ENCODE measurements at regions not wholly inside any gene's neighbourhood (a gene's known extent, or its start where the extent isn't known, plus 50 kb on each side); places are given as distances from the start of the nearest gene placed in this dataset.

DNA sequence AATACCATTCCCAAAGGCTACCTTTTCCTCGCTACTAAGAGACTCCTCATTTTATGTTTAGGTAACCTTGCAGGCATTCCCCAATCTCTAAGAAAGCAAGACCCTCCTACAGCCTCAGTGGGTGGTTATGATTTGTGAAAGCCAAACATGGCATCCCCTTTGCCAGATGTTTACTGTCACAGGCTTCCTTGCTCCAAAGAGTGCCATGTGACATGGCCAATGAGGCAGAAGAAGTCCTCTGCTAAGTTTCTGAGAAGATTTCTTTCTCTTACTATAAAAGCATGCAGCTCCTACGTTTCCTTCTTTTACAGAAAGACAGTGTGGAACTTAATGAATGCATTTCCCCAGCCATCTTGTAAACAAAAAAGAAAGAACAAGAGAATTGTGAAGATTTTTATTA lies 688.2 kb downstream of the TBC1D32 start:
- H3K9me3 ChIP-seq, result no peaks in the 10 kb centered on the region
- no peaks in the 10 kb centered on the region for H4K20me1 ChIP-seq (ENCODE audit: insufficient read depth)
- TF ChIP-seq EP300 (IDR thresholded peaks at IDR 0.05; ENCODE audit: borderline replicate concordance in 1 of 2, low read depth in 1 of 2, low read length in 1 of 2), result no peak
- no peak for TF ChIP-seq RAD21 (IDR thresholded peaks at IDR 0.05; ENCODE audit: low read length)
- TF ChIP-seq, protein P1, sequence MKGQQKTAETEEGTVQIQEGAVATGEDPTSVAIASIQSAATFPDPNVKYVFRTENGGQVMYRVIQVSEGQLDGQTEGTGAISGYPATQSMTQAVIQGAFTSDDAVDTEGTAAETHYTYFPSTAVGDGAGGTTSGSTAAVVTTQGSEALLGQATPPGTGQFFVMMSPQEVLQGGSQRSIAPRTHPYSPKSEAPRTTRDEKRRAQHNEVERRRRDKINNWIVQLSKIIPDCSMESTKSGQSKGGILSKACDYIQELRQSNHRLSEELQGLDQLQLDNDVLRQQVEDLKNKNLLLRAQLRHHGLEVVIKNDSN (IDR thresholded peaks at IDR 0.05; ENCODE audit: borderline replicate concordance, low read depth), result no peak
- TF ChIP-seq EZH2phosphoT487 (IDR thresholded peaks at IDR 0.05; ENCODE audit: borderline replicate concordance, low read depth), result no peak
- TF ChIP-seq CHD2 (IDR thresholded peaks at IDR 0.05; ENCODE audit: low read length, partially characterized antibody), result no peak
- no peak for TF ChIP-seq RCOR1 (IDR thresholded peaks at IDR 0.05; ENCODE audit: low read length)
- CTCF ChIA-PET, result interaction anchor here (1.0 kb wide), 1 partner anchor 10 kb away, joined by 4 read pairs; no protein-coding TSS in a partner anchor
- POLR2A ChIA-PET, result no interaction called here
- H3K9ac ChIP-seq, result no peak overlapping the region
- no peaks in the 10 kb centered on the region for H3K4me1 ChIP-seq (ENCODE audit: control insufficient read depth in 1 of 2, insufficient read depth in 2 of 2, low read depth in 1 of 2, low read length in 1 of 2)
- no peak for DNase-seq
- no peaks in the 10 kb centered on the region for H3K27me3 ChIP-seq (ENCODE audit: insufficient read depth)
- no peaks in the 10 kb centered on the region for H3K79me2 ChIP-seq (ENCODE audit: insufficient read depth)
- no peak overlapping the region for H3K27ac ChIP-seq (ENCODE audit: low read depth in 2 of 2, low read length in 1 of 2)
- no peaks in the 10 kb centered on the region for H3F3A ChIP-seq (replicated peaks; ENCODE audit: insufficient read depth)
- no peaks in the 10 kb centered on the region for H3K9me2 ChIP-seq
- no peak overlapping the region for H2AFZ ChIP-seq (ENCODE audit: low read depth)
- H3K4me2 ChIP-seq, result no peak overlapping the region
- no peaks in the 10 kb centered on the region for H3K36me3 ChIP-seq (replicated peaks in 1 of 2; ENCODE audit: control insufficient read depth in 1 of 2, insufficient read depth in 2 of 2, low read length in 1 of 2)
- no peak overlapping the region for H3K4me3 ChIP-seq (ENCODE audit: low read depth in 2 of 2, low read length in 1 of 2)
- 30% methylated on average over 1 of the region's 2 CpGs for WGBS (ENCODE audit: low lambda C conversion rate)

DNA sequence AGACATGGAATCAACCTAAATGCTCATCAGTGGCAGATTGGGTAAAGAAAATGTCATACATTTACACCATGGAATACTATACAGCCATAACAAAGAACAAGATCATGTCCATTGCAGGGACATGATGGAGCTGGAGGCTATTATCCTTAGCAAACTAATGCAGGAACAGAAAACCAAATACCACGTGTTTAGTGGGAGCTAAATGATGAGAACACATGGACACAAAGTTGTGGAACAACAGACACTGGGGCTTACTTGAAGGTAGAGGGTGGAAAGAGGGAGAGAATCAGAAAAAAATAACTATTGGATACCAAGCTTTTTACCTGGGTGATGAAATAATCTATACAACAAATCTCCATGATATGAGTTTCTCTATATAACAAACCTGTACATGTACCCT lies 701.3 kb downstream of the TBC1D32 start:
- CTCF ChIA-PET, result no interaction called here
- Histone ChIP-seq H3K4me3 (ENCODE audit: low read depth in 2 of 2, low read length in 1 of 2) (no peak overlapping the region), H3K9me2 (no peaks in the 10 kb centered on the region), H3K27me3 (ENCODE audit: insufficient read depth) (no peaks in the 10 kb centered on the region), H3K4me2 (no peak overlapping the region), H3K9me3 (0 out of 2 replicates have a peak, but pooled peaks cover 2% of the 10 kb centered on the region), H4K20me1 (ENCODE audit: insufficient read depth) (no peaks in the 10 kb centered on the region), H3K79me2 (ENCODE audit: insufficient read depth) (no peaks in the 10 kb centered on the region), H2AFZ (ENCODE audit: low read depth) (no peak overlapping the region), H3K4me1 (ENCODE audit: control insufficient read depth in 1 of 2, insufficient read depth in 2 of 2, low read depth in 1 of 2, low read length in 1 of 2) (no peaks in the 10 kb centered on the region), H3K27ac (ENCODE audit: low read depth in 2 of 2, low read length in 1 of 2) (no peak overlapping the region), H3K36me3 (replicated peaks in 1 of 2; ENCODE audit: control insufficient read depth in 1 of 2, insufficient read depth in 2 of 2, low read length in 1 of 2) (no peaks in the 10 kb centered on the region), H3F3A (replicated peaks; ENCODE audit: insufficient read depth) (no peaks in the 10 kb centered on the region), H3K9ac (no peak overlapping the region)
- POLR2A ChIA-PET, result no interaction called here
- TF ChIP-seq ZBTB33 (IDR thresholded peaks at IDR 0.05; ENCODE audit: borderline replicate concordance, low read depth) (no peak), NRF1 (IDR thresholded peaks at IDR 0.05; ENCODE audit: low read depth, low read length) (no peak), SIN3A (IDR thresholded peaks at IDR 0.05; ENCODE audit: borderline replicate concordance, low read depth, low read length) (no peak), RFX5 (IDR thresholded peaks at IDR 0.05; ENCODE audit: low read length) (no peak), IRF3 (IDR thresholded peaks at IDR 0.05; ENCODE audit: low read depth, low read length) (no peak), RCOR1 (IDR thresholded peaks at IDR 0.05; ENCODE audit: low read length) (no peak), YY1 (IDR thresholded peaks at IDR 0.05; ENCODE audit: low read depth) (no peak), TEAD4 (IDR thresholded peaks at IDR 0.05; ENCODE audit: borderline replicate concordance, insufficient read depth) (no peak), POLR2AphosphoS5 (IDR thresholded peaks at IDR 0.05; ENCODE audit: low read depth, low read length) (no peak), RXRA (IDR thresholded peaks at IDR 0.05; ENCODE audit: borderline replicate concordance, low read depth) (no peak)
- TF ChIP-seq, protein P2, sequence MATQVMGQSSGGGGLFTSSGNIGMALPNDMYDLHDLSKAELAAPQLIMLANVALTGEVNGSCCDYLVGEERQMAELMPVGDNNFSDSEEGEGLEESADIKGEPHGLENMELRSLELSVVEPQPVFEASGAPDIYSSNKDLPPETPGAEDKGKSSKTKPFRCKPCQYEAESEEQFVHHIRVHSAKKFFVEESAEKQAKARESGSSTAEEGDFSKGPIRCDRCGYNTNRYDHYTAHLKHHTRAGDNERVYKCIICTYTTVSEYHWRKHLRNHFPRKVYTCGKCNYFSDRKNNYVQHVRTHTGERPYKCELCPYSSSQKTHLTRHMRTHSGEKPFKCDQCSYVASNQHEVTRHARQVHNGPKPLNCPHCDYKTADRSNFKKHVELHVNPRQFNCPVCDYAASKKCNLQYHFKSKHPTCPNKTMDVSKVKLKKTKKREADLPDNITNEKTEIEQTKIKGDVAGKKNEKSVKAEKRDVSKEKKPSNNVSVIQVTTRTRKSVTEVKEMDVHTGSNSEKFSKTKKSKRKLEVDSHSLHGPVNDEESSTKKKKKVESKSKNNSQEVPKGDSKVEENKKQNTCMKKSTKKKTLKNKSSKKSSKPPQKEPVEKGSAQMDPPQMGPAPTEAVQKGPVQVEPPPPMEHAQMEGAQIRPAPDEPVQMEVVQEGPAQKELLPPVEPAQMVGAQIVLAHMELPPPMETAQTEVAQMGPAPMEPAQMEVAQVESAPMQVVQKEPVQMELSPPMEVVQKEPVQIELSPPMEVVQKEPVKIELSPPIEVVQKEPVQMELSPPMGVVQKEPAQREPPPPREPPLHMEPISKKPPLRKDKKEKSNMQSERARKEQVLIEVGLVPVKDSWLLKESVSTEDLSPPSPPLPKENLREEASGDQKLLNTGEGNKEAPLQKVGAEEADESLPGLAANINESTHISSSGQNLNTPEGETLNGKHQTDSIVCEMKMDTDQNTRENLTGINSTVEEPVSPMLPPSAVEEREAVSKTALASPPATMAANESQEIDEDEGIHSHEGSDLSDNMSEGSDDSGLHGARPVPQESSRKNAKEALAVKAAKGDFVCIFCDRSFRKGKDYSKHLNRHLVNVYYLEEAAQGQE (IDR thresholded peaks at IDR 0.05; ENCODE audit: low read depth, low read length), result no peak
- 0% methylated on average over 1 of the region's 1 CpG for WGBS (ENCODE audit: low lambda C conversion rate)
- no peak for DNase-seq
